ENCODE measurements at regions not wholly inside any gene's neighbourhood (a gene's known extent, or its start where the extent isn't known, plus 50 kb on each side); places are given as distances from the start of the nearest gene placed in this dataset.
A peak's percentile ranks its signal among the peaks of the same experiment; 100 is the strongest.

- no peaks in the 10 kb centered on the region for H3K9me3 ChIP-seq (ENCODE audit: insufficient read depth in 2 of 2, low read depth in 1 of 2, low read length in 1 of 2)
- FAIRE-seq, result no peak
- no peak overlapping the region for H3K14ac ChIP-seq (ENCODE audit: insufficient read length)
- H3K4me3 ChIP-seq (ENCODE audit: extremely low read depth in 1 of 4, insufficient read depth in 2 of 4, low read depth in 3 of 4, low read length in 4 of 4), result peak overlapping the region in 3 of 4 experiments; percentile 23 to 56 (median 31); a peak in 5 of 8 replicates
- H3K36me3 ChIP-seq (ENCODE audit: control insufficient read depth in 2 of 4, insufficient read depth in 4 of 4, low read length in 3 of 4), result no peaks in the 10 kb centered on the region; a peak in 1 of 8 replicates
- H2BK15ac ChIP-seq (ENCODE audit: low read length), result no peak overlapping the region
- no peak overlapping the region for H4K8ac ChIP-seq (ENCODE audit: extremely low read depth, insufficient read depth, low read length)
- H2AFZ ChIP-seq (ENCODE audit: low read length), result no peak overlapping the region
- peak overlapping the region; percentile 70 to 79 for H3K4me2 ChIP-seq (ENCODE audit: insufficient read depth in 1 of 2, low read depth in 2 of 2, low read length in 2 of 2)
- peaks cover 53 to 88% (median 78%) of the 10 kb centered on the region in 4 experiments for H3K27me3 ChIP-seq (replicated peaks in 1 of 4; ENCODE audit: control insufficient read depth in 3 of 4, extremely low read depth in 1 of 4, insufficient read depth in 3 of 4, low read length in 3 of 4)
- POLR2A ChIA-PET (ENCODE audit: partially characterized antibody), result interaction anchor here (3.6 kb wide), 1 partner anchor 8 kb away, joined by 19 read pairs; no protein-coding TSS in a partner anchor
- H2BK20ac ChIP-seq (ENCODE audit: low read length), result no peak overlapping the region
- H3K4ac ChIP-seq (replicated peaks; ENCODE audit: insufficient read length, low read depth, low read length), result no peak overlapping the region
- H4K20me1 ChIP-seq (replicated peaks in 1 of 2; ENCODE audit: control insufficient read depth in 1 of 2, insufficient read depth in 2 of 2, low read length in 2 of 2), result peaks cover 0 to 1% of the 10 kb centered on the region in 2 experiments
- H3K9ac ChIP-seq (replicated peaks in 1 of 4; ENCODE audit: extremely low read depth in 1 of 4, low read depth in 3 of 4, low read length in 3 of 4), result no peak overlapping the region
- CTCF ChIA-PET (ENCODE audit: partially characterized antibody), result interaction anchor here (1.0 to 1.6 kb wide), 3 partner anchors 9 to 51 kb away, joined by 3 to 9 read pairs (median 3); no protein-coding TSS in a partner anchor
- no peak overlapping the region for H2AK5ac ChIP-seq (ENCODE audit: low read depth, low read length)
- H3K23ac ChIP-seq (ENCODE audit: insufficient read length), result no peak overlapping the region
- DNase-seq (ENCODE audit: low read depth in 1 of 2, low spot score in 2 of 2), result peak in 1 of 2 experiments; percentile 51
- H3K27ac ChIP-seq (ENCODE audit: low read depth, low read length), result no peak overlapping the region
- 0% methylated on average over 5 of the region's 20 CpGs; no CpG with 5 or more reads in 1 of the 2 experiments for WGBS, 2 experiments (ENCODE audit: extremely low coverage in 1 of 2, insufficient coverage in 1 of 2, insufficient read length in 1 of 2, insufficient replicate concordance in 2 of 2, low coverage in 1 of 2, low lambda C conversion rate in 2 of 2, missing lambda C conversion rate in 1 of 2)
- H2BK120ac ChIP-seq (replicated peaks; ENCODE audit: low read depth, low read length), result no peak overlapping the region
- no peak overlapping the region for H2BK5ac ChIP-seq (ENCODE audit: low read depth, low read length)
- H3K4me1 ChIP-seq (replicated peaks in 1 of 4; ENCODE audit: control insufficient read depth in 3 of 4, insufficient read depth in 4 of 4, low read length in 3 of 4), result peaks cover 0 to 8% (median 2%) of the 10 kb centered on the region in 4 experiments; a peak in 4 of 7 replicates
- H3K79me1 ChIP-seq (ENCODE audit: low read depth, low read length), result no peaks in the 10 kb centered on the region
- H4K5ac ChIP-seq (ENCODE audit: insufficient read length, low read depth, low read length), result no peak overlapping the region
- no peak overlapping the region for H2BK12ac ChIP-seq (ENCODE audit: low read depth, low read length)
- H4K91ac ChIP-seq (replicated peaks; ENCODE audit: insufficient read length, low read length), result no peak overlapping the region
- H3K79me2 ChIP-seq (ENCODE audit: control insufficient read depth in 1 of 2, insufficient read depth in 2 of 2, low read length in 2 of 2), result no peaks in the 10 kb centered on the region
- peaks cover 5% of the 10 kb centered on the region; the same call in 1 of the 2 replicates for H3K23me2 ChIP-seq (ENCODE audit: low read depth, low read length)
- no peak overlapping the region for H3K56ac ChIP-seq (replicated peaks; ENCODE audit: insufficient read length, low read depth, low read length)
- H3K18ac ChIP-seq (ENCODE audit: extremely low read depth, low read length), result no peak overlapping the region
- TF ChIP-seq SP1 (IDR thresholded peaks at IDR 0.05; ENCODE audit: low read depth, low read length), result no peak
- peak; percentile 16 for TF ChIP-seq EZH2 (IDR thresholded peaks at IDR 0.05; ENCODE audit: low read depth, low read length, severe bottlenecking)
- TF ChIP-seq RXRA (IDR thresholded peaks at IDR 0.05; ENCODE audit: insufficient read depth, low read depth, low read length), result no peak
- TF ChIP-seq HDAC2 (IDR thresholded peaks at IDR 0.05; ENCODE audit: borderline replicate concordance in 1 of 2, low read depth in 2 of 2, low read length in 2 of 2), result no peak
- TF ChIP-seq CBX8 (IDR thresholded peaks at IDR 0.05; ENCODE audit: borderline replicate concordance, low read depth, low read length), result no peak
- no peak for TF ChIP-seq PHF8 (conservative IDR thresholded peaks at IDR 0.05; ENCODE audit: low read depth, low read length)
- no peak for TF ChIP-seq SRF (IDR thresholded peaks at IDR 0.05; ENCODE audit: low read depth, low read length)
- TF ChIP-seq TEAD4 (IDR thresholded peaks at IDR 0.05; ENCODE audit: low read depth, low read length), result no peak
- peak; percentile 24 for TF ChIP-seq ASH2L (IDR thresholded peaks at IDR 0.05; ENCODE audit: low read length)
- no peak for TF ChIP-seq TCF12 (IDR thresholded peaks at IDR 0.05; ENCODE audit: low read depth, low read length)
- no peak for TF ChIP-seq KDM1A (IDR thresholded peaks at IDR 0.05; ENCODE audit: borderline replicate concordance, low read length)
- peak; percentile 67 for TF ChIP-seq SUZ12 (IDR thresholded peaks at IDR 0.05; ENCODE audit: low read length)
- no peak for TF ChIP-seq JUN (IDR thresholded peaks at IDR 0.05; ENCODE audit: low read depth, low read length)
These were observed 55.6 kb upstream of the NKAP start for GRCh38 chrX:119999087-119999634.

Measured in H1 (cell line).